ENCODE measurements at regions not wholly inside any gene's neighbourhood (a gene's known extent, or its start where the extent isn't known, plus 50 kb on each side); places are given as distances from the start of the nearest gene placed in this dataset.
A peak's percentile ranks its signal among the peaks of the same experiment; 100 is the strongest.

DNA sequence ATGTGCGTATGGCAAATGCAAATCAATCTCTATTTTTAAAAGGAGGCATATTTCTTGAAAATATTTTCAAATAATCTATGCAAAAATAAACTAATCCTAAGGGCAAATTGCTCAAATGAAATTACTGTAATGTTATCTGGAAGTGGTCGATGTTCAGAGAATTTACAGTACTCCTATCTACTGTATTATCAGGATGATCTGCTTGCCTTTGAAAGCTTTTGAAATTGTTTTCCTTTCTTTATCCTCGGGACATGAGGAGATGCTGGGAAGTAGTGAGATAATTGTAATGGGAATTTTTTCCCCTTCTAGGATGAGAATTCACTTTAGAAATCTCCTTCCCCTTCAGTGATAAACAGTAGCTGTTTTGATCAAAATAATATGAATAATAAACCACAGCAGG is 577.2 kb upstream of the MIR17HG start (continued):
- TF ChIP-seq, protein P1, sequence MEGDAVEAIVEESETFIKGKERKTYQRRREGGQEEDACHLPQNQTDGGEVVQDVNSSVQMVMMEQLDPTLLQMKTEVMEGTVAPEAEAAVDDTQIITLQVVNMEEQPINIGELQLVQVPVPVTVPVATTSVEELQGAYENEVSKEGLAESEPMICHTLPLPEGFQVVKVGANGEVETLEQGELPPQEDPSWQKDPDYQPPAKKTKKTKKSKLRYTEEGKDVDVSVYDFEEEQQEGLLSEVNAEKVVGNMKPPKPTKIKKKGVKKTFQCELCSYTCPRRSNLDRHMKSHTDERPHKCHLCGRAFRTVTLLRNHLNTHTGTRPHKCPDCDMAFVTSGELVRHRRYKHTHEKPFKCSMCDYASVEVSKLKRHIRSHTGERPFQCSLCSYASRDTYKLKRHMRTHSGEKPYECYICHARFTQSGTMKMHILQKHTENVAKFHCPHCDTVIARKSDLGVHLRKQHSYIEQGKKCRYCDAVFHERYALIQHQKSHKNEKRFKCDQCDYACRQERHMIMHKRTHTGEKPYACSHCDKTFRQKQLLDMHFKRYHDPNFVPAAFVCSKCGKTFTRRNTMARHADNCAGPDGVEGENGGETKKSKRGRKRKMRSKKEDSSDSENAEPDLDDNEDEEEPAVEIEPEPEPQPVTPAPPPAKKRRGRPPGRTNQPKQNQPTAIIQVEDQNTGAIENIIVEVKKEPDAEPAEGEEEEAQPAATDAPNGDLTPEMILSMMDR (conservative IDR thresholded peaks at IDR 0.05; ENCODE audit: low read depth in 2 of 2) = no peak
- no peak for TF ChIP-seq NANOG (IDR thresholded peaks at IDR 0.05; ENCODE audit: borderline replicate concordance)
- no peak for TF ChIP-seq JUNB (IDR thresholded peaks at IDR 0.05; ENCODE audit: unreplicated experiment)
- no peak for TF ChIP-seq POLR2AphosphoS5 (IDR thresholded peaks at IDR 0.05; ENCODE audit: low read depth)
- no peak for TF ChIP-seq ZNF331 (CRISPR knock-in tag; IDR thresholded peaks at IDR 0.05; ENCODE audit: low read depth)
- no peak for TF ChIP-seq EZH2phosphoT487 (IDR thresholded peaks at IDR 0.05; ENCODE audit: unreplicated experiment)
- TF ChIP-seq CREB1 (CRISPR knock-in tag; IDR thresholded peaks at IDR 0.05; ENCODE audit: low read depth) = no peak
- TF ChIP-seq EZH2 (IDR thresholded peaks at IDR 0.05; ENCODE audit: low read depth, unreplicated experiment) = no peak

DNA sequence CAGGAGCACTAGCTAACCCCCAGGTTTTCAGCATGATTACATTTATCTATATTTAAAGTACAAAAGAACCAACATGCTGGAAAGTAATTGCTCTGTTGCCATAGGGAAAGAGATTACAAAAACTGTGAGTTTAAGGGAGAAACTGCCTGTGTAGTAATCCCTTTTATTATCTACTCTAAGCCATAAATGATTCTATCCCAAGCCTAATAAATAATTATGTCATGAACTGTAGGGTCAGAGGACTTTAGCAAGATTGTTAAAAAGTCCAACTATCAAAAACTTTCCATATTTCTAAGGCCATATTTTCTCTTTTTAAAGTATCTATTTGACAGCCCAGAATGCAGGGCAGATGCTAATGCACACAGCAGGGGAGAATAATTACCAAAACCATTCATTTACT is 573.8 kb upstream of the MIR17HG start:
- Mint-ChIP-seq H3K4me1 (peaks cover 49% of the 10 kb centered on the region), H3K36me3 (ENCODE audit: low read depth) (no peaks in the 10 kb centered on the region), H3K27me3 (ENCODE audit: insufficient read depth, low read depth, poor library complexity) (peaks cover 1% of the 10 kb centered on the region), H3K4me3 (no peak overlapping the region), H3K27ac (no peak overlapping the region), H3K9me3 (no peaks in the 10 kb centered on the region)
- ATAC-seq = no peak
- peak overlapping the region; percentile 13; the same call in 1 of the 2 replicates for H3K4me2 ChIP-seq
- no peak for DNase-seq (ENCODE audit: low spot score)
- peaks cover 55% of the 10 kb centered on the region for H3K4me1 ChIP-seq (ENCODE audit: insufficient read depth)
- no peaks in the 10 kb centered on the region for H3K9me2 ChIP-seq (ENCODE audit: insufficient read depth)
- no peaks in the 10 kb centered on the region for H4K20me1 ChIP-seq (replicated peaks; ENCODE audit: insufficient read depth)
- H3F3A ChIP-seq (replicated peaks; ENCODE audit: low read depth) = no peaks in the 10 kb centered on the region
- no peaks in the 10 kb centered on the region for H3K27me3 ChIP-seq (ENCODE audit: insufficient read depth)
- no peaks in the 10 kb centered on the region for H3K36me3 ChIP-seq (ENCODE audit: insufficient read depth)
- TF ChIP-seq, protein P2, sequence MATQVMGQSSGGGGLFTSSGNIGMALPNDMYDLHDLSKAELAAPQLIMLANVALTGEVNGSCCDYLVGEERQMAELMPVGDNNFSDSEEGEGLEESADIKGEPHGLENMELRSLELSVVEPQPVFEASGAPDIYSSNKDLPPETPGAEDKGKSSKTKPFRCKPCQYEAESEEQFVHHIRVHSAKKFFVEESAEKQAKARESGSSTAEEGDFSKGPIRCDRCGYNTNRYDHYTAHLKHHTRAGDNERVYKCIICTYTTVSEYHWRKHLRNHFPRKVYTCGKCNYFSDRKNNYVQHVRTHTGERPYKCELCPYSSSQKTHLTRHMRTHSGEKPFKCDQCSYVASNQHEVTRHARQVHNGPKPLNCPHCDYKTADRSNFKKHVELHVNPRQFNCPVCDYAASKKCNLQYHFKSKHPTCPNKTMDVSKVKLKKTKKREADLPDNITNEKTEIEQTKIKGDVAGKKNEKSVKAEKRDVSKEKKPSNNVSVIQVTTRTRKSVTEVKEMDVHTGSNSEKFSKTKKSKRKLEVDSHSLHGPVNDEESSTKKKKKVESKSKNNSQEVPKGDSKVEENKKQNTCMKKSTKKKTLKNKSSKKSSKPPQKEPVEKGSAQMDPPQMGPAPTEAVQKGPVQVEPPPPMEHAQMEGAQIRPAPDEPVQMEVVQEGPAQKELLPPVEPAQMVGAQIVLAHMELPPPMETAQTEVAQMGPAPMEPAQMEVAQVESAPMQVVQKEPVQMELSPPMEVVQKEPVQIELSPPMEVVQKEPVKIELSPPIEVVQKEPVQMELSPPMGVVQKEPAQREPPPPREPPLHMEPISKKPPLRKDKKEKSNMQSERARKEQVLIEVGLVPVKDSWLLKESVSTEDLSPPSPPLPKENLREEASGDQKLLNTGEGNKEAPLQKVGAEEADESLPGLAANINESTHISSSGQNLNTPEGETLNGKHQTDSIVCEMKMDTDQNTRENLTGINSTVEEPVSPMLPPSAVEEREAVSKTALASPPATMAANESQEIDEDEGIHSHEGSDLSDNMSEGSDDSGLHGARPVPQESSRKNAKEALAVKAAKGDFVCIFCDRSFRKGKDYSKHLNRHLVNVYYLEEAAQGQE (IDR thresholded peaks at IDR 0.05; ENCODE audit: unreplicated experiment) = no peak
- no peak for TF ChIP-seq NANOG (IDR thresholded peaks at IDR 0.05; ENCODE audit: borderline replicate concordance)
- no peak overlapping the region for H3K4me3 ChIP-seq
- no peak overlapping the region for H2AFZ ChIP-seq
- no peaks in the 10 kb centered on the region for H3K79me2 ChIP-seq (replicated peaks; ENCODE audit: insufficient read depth)
- no peak overlapping the region for H3K27ac ChIP-seq (ENCODE audit: low read depth)

All from GM23338 (cell line).